Mesodermal cell (in vitro differentiated cells): ENCODE measurements at regions not wholly inside any gene's neighbourhood (a gene's known extent, or its start where the extent isn't known, plus 50 kb on each side); places are given as distances from the start of the nearest gene placed in this dataset.
"Not testable (repeated sequence)": the region's sequence is repeated elsewhere in the genome, so short reads cannot be mapped to it uniquely, and the experiment has no call there.

Experiments
- H3K27ac ChIP-seq: 2 replicates; pipeline ENCODE4 v1.7.0; 2013; ENCODE audit warnings: mild to moderate bottlenecking, low read depth, low read length, moderate library complexity; ENCODE audit not compliant: severe bottlenecking
- H3K36me3 ChIP-seq: 2 replicates; pipeline ENCODE4 v1.7.1; 2013; ENCODE audit warnings: mild to moderate bottlenecking, low read length, moderate library complexity; ENCODE audit not compliant: control insufficient read depth, insufficient read depth
- H3K4me1 ChIP-seq: one replicate; pipeline ENCODE4 v1.7.1; 2013; ENCODE audit warnings: mild to moderate bottlenecking, low read length; ENCODE audit not compliant: insufficient read depth, control insufficient read depth, poor library complexity, severe bottlenecking
- H3K4me3 ChIP-seq: 2 replicates; pipeline ENCODE4 v1.7.0; 2013; ENCODE audit warnings: low read length, control low read depth, mild to moderate bottlenecking; ENCODE audit not compliant: insufficient read depth, poor library complexity, severe bottlenecking; ENCODE audit errors: extremely low read depth
- H3K9me3 ChIP-seq: 2 replicates; pipeline ENCODE4 v1.7.1; 2013; ENCODE audit warnings: mild to moderate bottlenecking, low read length, moderate library complexity; ENCODE audit not compliant: control insufficient read depth
- WGBS, 2 experiments: methylation state at CpG; one replicate each; pipeline ENCODE4 v1.1.5; 2013; ENCODE audit warnings: missing lambda C conversion rate in 2 of 2; ENCODE audit not compliant: insufficient coverage in 2 of 2; 5-methylcytosine and 5-hydroxymethylcytosine counted together

DNA sequence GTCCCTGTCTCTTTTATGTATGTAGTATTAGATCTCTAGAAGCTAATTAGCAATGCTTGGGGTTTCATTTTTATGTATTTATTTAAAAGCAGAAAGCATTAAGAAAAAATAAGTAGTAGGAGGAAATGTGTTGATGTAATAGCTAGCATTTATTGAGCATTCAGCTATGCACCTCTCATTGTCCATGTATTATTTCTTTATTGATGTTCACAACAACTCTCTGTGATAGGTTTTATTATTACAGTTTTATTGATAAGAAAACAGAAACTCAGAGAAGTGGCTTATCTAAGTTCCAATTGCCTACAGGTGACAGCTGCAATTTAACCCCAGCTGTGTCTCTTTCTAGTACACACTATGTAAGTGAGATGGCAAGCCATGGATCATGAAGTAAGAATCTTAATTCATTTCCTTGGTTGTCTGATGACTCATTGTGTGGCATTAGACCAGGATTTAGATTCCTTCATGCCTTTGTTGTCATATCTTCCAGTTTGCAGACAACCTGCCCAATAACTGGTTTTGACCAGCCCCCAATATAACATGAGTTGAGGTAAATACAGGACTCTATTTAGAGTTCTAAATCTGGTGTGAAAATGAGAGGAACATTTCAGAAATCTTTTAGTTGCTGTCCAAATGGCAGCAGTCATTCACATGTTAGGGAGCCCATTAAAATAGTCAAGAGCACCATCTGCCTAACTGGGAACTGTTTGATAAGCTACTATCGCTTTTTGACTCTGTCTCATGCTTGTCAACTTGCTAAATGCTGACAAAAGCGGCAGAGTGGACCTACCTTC lies 170.8 kb upstream of the PHACTR1 start:
- Histone ChIP-seq H3K36me3 (no peaks in the 10 kb centered on the region), H3K4me3 (no peak overlapping the region), H3K9me3 (peaks cover 8% of the 10 kb centered on the region), H3K27ac (no peak overlapping the region), H3K4me1 (peaks cover 15% of the 10 kb centered on the region)
- 92 to 97% methylated on average over 2 of the region's 2 CpGs for WGBS, 2 experiments

DNA sequence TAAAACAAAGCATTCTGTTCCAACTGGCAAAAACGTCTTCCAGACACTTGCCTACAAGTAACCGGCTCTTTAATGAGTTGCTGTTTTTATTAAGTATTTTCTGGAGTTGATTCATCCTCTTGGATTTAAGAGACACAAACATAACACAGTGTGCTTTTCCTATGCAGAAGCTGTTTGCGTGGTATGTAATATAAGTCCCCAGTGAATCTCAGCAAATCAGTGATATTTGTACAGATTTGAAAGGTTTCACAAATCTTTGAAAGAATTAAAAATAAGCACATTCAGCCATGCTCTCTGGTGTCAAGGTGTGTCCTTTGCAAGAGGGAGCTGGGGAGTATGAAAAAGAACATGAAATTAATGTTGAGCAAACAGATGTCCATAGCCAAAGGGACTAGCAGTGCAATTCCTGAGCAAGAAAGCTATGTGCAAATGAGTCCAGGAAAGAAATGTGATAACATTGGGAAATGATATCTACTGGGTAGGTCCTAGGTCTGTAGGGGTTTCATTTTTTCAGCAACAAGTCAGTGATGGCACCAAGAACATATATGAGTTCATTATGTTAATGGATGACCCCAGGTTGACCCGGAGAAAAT lies 170.1 kb upstream of the PHACTR1 start:
- Histone ChIP-seq H3K4me1 (peaks cover 15% of the 10 kb centered on the region), H3K4me3 (no peak overlapping the region), H3K9me3 (peaks cover 8% of the 10 kb centered on the region), H3K27ac (no peak overlapping the region), H3K36me3 (no peaks in the 10 kb centered on the region)
- 80 to 100% methylated on average over 1 to 2 of the region's 4 CpGs for WGBS, 2 experiments

DNA sequence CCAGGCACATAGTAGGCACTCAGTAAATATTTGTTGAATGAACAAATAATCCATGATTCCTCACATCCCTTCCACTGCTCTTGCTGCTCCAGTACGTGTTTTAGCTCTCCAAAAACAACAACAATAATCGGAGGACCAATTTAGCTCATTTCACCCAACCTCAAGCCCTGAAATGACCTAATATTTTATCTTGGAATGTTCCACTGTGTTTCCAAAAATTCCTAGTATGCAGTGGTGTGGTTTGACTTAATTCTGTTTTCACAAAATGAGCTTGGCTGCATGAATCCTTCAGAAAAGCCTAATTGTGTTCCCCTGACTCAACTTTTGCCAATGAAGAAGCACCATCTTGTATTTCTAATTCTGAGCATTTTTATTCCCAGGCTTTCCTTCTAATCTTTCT lies 168.0 kb upstream of the PHACTR1 start:
- Histone ChIP-seq H3K36me3 (no peaks in the 10 kb centered on the region), H3K4me3 (no peak overlapping the region), H3K27ac (no peak overlapping the region), H3K9me3 (peaks cover 8% of the 10 kb centered on the region), H3K4me1 (peaks cover 15% of the 10 kb centered on the region)
- WGBS, 2 experiments, result 83 to 85% methylated on average over 1 to 2 of the region's 2 CpGs

DNA sequence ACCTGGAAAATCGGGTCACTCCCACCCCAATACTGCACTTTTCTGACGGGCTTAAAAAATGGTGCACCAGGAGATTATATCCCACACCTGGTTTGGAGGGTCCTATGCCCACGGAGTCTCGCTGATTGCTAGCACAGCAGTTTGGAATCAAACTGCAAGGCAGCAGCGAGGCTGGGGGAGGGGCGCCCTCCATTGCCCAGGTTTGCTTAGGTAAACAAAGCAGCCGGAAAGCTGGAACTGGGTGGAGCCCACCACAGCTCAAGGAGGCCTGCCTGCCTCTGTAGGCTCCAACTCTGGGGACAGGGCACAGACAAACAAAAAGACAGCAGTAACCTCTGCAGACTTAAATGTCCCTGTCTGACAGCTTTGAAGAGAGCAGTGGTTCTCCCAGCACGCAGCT lies 167.1 kb upstream of the PHACTR1 start:
- H3K4me1 ChIP-seq, result peaks cover 15% of the 10 kb centered on the region
- not testable (repeated sequence) for H3K27ac ChIP-seq, H3K9me3 ChIP-seq, H3K36me3 ChIP-seq, H3K4me3 ChIP-seq
- 92 to 96% methylated on average over 7 of the region's 8 CpGs for WGBS, 2 experiments

DNA sequence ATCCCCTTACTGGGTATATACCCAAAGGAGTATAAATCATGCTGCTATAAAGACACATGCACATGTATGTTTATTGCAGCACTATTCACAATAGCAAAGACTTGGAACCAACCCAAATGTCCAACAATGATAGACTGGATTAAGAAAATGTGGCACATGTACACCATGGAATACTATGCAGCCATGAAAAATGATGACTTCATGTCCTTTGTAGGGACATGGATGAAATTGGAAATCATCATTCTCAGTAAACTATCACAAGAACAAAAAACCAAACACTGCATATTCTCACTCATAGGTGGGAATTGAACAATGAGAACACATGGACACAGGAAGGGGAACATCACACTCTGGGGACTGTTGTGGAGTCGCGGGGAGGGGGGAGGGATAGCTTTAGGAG lies 161.7 kb upstream of the PHACTR1 start:
- not testable (repeated sequence) for H3K4me3 ChIP-seq, H3K36me3 ChIP-seq, H3K27ac ChIP-seq, H3K4me1 ChIP-seq, H3K9me3 ChIP-seq
- WGBS, 2 experiments, result 100% methylated on average over 2 of the region's 2 CpGs; no CpG with 5 or more reads in 1 of the 2 experiments

DNA sequence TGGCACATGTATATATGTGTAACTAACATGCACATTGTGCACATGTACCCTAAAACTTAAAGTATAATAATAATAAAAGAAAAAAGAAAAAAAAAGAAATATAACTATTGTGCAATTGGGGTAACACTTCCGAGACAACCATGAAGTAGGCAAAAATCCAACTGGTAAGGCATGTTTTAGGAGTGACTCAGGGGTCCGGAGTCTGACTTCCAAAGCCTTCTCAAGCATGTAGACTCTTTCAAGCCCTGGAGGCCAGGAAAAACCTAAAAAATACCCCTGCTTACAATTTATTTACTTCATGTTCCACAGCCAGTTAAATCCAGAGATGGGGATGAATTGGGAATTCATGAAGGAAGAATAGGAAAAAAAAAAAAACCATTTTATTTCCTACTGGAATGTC lies 161.3 kb upstream of the PHACTR1 start:
- H3K4me1 ChIP-seq, result peaks cover 5% of the 10 kb centered on the region
- H3K27ac ChIP-seq, result no peak overlapping the region
- WGBS, 2 experiments, result 80 to 86% methylated on average over 1 of the region's 2 CpGs
- no peak overlapping the region for H3K4me3 ChIP-seq
- peaks cover 8% of the 10 kb centered on the region for H3K9me3 ChIP-seq
- H3K36me3 ChIP-seq, result no peaks in the 10 kb centered on the region

DNA sequence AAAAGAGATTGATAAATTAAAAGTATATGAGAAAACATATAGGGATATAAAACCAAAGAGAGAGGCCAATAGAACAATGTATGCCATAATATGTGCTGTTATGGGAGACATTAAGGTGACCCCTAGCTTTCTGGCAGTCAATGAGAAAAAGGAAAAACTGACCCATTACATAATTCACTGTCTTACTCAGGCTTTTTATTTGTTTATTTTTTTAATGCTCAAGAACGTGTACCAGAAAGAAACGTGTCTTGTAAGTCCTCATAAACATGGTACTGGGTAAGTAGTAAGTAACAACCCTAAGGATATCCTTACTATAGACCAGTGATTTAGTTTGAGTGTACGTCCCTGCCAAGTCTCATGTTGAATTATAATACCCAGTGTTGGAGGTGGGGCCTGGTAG lies 160.8 kb upstream of the PHACTR1 start:
- peaks cover 5% of the 10 kb centered on the region for H3K4me1 ChIP-seq
- H3K4me3 ChIP-seq, result no peak overlapping the region
- no peaks in the 10 kb centered on the region for H3K36me3 ChIP-seq
- H3K9me3 ChIP-seq, result peaks cover 12% of the 10 kb centered on the region
- no peak overlapping the region for H3K27ac ChIP-seq
- WGBS, 2 experiments, result no CpG with 5 or more reads among the region's 3 CpGs

DNA sequence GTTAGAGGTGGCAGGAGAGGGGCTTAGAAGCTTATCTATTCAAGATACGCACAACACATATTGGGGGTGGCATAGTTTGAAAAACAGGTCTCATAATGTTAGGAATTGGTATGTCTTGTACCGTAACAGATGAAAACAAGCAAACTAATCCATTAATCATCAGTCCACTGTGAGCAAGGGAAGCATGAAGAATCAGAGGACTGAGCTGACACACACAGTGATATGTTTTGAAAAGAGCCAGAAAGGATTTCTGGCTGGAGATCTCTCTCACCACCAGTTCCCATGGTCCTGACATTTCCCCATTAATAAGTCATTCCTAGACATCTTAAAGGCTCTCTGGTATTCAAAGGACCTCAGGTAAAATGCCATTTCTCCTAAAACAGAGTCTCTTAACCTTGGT lies 158.8 kb upstream of the PHACTR1 start:
- H3K4me1 ChIP-seq, result peaks cover 5% of the 10 kb centered on the region
- H3K4me3 ChIP-seq, result no peak overlapping the region
- WGBS, 2 experiments, result 100% methylated on average over 1 of the region's 2 CpGs; no CpG with 5 or more reads in 1 of the 2 experiments
- H3K27ac ChIP-seq, result no peak overlapping the region
- H3K9me3 ChIP-seq, result peaks cover 17% of the 10 kb centered on the region
- H3K36me3 ChIP-seq, result no peaks in the 10 kb centered on the region

DNA sequence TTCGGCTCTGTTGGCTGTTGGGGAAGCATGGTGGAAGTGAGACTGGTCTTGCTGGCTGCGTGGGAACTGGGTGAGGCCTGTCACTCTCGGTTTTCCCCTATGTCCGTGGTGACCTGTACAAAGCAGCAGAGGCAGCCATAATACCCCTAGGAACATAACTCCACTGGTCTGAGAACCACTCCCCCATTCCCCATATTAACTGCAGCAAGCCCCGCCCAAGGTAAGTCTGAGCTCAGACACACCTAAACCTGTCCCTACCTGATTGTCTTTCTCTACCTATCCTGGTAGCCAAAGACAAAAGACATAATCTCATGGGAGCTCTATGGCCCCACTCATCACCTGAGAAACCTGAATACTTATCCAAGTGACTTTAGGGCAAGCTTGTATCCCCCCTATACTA lies 156.3 kb upstream of the PHACTR1 start:
- Histone ChIP-seq H3K27ac (no peak overlapping the region), H3K36me3 (no peaks in the 10 kb centered on the region), H3K4me1 (peaks cover 5% of the 10 kb centered on the region), H3K9me3 (peaks cover 16% of the 10 kb centered on the region), H3K4me3 (no peak overlapping the region)
- WGBS, 2 experiments, result 80 to 86% methylated on average over 1 to 5 of the region's 5 CpGs

DNA sequence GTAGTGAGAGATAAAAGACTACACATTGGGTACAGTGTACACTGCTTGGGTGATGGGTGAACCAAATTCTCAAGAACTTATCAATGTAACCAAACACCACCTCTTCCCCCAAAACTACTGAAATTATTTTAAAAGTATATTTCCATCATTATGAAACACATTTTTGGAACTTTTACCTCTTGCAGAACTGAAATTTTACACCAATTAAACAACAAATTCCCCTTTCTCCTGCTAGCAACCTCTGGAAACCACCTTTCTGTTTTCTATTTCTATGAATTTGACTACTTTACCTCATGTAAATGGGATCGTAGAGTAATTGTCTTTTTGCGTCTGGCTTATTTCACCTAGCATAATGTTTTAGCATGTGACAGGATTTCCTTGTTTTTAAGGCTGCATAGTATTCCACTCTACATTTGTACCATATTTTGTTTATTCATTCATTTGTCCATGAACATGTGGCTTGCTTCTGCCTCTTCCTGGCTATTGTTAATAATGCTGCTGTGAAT lies 149.9 kb upstream of the PHACTR1 start:
- Histone ChIP-seq H3K4me3 (no peak overlapping the region), H3K27ac (no peak overlapping the region), H3K36me3 (no peaks in the 10 kb centered on the region), H3K4me1 (no peaks in the 10 kb centered on the region), H3K9me3 (no peaks in the 10 kb centered on the region)
- WGBS, 2 experiments, result no CpG with 5 or more reads among the region's 2 CpGs

DNA sequence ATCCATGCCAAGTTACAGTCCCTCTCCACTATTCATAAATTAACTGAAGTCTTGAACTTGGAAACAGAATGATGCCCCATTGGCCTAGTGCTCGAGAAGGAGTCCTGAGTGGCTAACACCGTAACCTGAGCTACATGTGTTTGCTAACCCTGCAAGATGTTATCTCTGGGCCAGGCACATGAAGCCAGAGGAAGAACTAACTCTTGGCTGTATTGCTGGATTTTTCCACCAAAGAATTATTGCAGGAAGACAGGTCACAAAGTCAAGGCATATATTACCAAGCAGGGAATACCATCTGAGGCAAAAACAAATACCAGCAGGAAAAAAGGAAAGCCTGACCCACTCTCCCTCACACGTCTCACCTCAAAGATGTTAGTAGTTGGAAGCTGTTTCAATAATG lies 148.9 kb upstream of the PHACTR1 start:
- no peaks in the 10 kb centered on the region for H3K9me3 ChIP-seq
- H3K36me3 ChIP-seq, result no peaks in the 10 kb centered on the region
- no peaks in the 10 kb centered on the region for H3K4me1 ChIP-seq
- 85 to 91% methylated on average over 2 of the region's 3 CpGs for WGBS, 2 experiments
- H3K27ac ChIP-seq, result no peak overlapping the region
- H3K4me3 ChIP-seq, result no peak overlapping the region
